Neural crest cell (in vitro differentiated cells): ENCODE measurements at regions not wholly inside any gene's neighbourhood (a gene's known extent, or its start where the extent isn't known, plus 50 kb on each side); places are given as distances from the start of the nearest gene placed in this dataset.

Source experiments
- DNase-seq: peaks from one replicate; pipeline ENCODE4 v3.0.0; 2021; ENCODE audit warnings: low read depth, mixed read lengths, low spot score
- H3K27ac Mint-ChIP-seq: one replicate; pipeline ENCODE4 v1.8.0; 2021; ENCODE audit warnings: mild to moderate bottlenecking, mixed read lengths; ENCODE audit not compliant: unreplicated experiment
- H3K27me3 Mint-ChIP-seq: 2 replicates; pipeline ENCODE4 v1.8.0; 2021; ENCODE audit warnings: low read depth, mild to moderate bottlenecking, mixed read lengths
- H3K36me3 Mint-ChIP-seq: 2 replicates; pipeline ENCODE4 v1.8.0; 2021; ENCODE audit warnings: low read depth, mild to moderate bottlenecking, mixed read lengths
- H3K4me1 Mint-ChIP-seq: 2 replicates; pipeline ENCODE4 v1.8.0; 2021; ENCODE audit warnings: mixed read lengths
- H3K4me3 Mint-ChIP-seq: one replicate; pipeline ENCODE4 v1.8.0; 2021; ENCODE audit warnings: mild to moderate bottlenecking, mixed read lengths
- H3K9me3 Mint-ChIP-seq: 2 replicates; pipeline ENCODE4 v1.8.0; 2021; ENCODE audit warnings: mixed read lengths
- TF ChIP-seq, protein P1 (sequence below): fragments of 200-600 bp; sonication (generic); conservative IDR thresholded peaks from 2 replicates; pipeline ENCODE4 v1.5.0; 2021; ENCODE audit warnings: antibody characterized with exemption, mild to moderate bottlenecking

DNA sequence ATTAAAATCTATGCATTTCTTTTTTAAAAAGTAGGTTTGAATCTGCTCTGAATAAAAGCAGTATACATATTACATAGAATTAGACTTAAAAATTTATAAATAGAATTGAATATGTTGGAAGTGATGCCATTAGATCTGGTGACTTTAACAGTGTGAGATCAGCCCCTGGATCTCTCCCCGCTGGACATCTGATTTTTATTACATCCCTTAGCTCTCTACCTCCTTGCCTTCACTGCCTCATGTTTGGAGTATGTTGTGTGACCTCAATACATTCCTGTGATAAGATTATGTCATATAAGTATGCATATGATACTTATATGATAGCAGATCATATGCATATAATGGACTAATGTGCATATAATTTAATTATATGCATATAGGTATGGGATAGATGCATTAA, 643.4 kb upstream of the NR2F2 start:
- TF ChIP-seq, protein P1, sequence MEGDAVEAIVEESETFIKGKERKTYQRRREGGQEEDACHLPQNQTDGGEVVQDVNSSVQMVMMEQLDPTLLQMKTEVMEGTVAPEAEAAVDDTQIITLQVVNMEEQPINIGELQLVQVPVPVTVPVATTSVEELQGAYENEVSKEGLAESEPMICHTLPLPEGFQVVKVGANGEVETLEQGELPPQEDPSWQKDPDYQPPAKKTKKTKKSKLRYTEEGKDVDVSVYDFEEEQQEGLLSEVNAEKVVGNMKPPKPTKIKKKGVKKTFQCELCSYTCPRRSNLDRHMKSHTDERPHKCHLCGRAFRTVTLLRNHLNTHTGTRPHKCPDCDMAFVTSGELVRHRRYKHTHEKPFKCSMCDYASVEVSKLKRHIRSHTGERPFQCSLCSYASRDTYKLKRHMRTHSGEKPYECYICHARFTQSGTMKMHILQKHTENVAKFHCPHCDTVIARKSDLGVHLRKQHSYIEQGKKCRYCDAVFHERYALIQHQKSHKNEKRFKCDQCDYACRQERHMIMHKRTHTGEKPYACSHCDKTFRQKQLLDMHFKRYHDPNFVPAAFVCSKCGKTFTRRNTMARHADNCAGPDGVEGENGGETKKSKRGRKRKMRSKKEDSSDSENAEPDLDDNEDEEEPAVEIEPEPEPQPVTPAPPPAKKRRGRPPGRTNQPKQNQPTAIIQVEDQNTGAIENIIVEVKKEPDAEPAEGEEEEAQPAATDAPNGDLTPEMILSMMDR, result no peak
- H3K4me1 Mint-ChIP-seq, result peaks cover 18% of the 10 kb centered on the region
- H3K27ac Mint-ChIP-seq, result no peak overlapping the region
- no peaks in the 10 kb centered on the region for H3K36me3 Mint-ChIP-seq
- no peak overlapping the region for H3K4me3 Mint-ChIP-seq
- peaks cover 2% of the 10 kb centered on the region for H3K9me3 Mint-ChIP-seq
- DNase-seq, result no peak
- H3K27me3 Mint-ChIP-seq, result no peaks in the 10 kb centered on the region

DNA sequence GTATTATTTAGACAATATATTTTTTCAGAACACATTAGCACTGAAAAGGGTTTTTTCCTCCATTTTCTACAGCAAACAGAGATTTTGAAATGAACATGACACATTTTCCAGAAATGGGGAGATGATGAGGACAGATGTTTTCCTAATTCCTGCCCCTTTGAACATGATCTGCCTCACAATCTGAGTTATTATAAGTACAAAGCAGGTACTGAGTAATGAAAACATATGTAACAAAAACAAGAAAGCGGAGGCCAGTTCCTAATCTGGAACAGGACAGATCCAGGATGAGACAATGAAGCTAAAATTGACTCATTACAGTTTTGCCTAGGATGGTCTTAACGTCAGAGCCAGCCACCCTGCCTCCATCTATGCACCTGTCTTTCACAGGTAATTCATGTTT, 642.8 kb upstream of the NR2F2 start:
- H3K27me3 Mint-ChIP-seq, result no peaks in the 10 kb centered on the region
- no peak overlapping the region for H3K27ac Mint-ChIP-seq
- TF ChIP-seq, protein P1, result no peak
- H3K9me3 Mint-ChIP-seq, result peaks cover 2% of the 10 kb centered on the region
- no peaks in the 10 kb centered on the region for H3K36me3 Mint-ChIP-seq
- H3K4me1 Mint-ChIP-seq, result peaks cover 11% of the 10 kb centered on the region
- H3K4me3 Mint-ChIP-seq, result no peak overlapping the region
- no peak for DNase-seq

DNA sequence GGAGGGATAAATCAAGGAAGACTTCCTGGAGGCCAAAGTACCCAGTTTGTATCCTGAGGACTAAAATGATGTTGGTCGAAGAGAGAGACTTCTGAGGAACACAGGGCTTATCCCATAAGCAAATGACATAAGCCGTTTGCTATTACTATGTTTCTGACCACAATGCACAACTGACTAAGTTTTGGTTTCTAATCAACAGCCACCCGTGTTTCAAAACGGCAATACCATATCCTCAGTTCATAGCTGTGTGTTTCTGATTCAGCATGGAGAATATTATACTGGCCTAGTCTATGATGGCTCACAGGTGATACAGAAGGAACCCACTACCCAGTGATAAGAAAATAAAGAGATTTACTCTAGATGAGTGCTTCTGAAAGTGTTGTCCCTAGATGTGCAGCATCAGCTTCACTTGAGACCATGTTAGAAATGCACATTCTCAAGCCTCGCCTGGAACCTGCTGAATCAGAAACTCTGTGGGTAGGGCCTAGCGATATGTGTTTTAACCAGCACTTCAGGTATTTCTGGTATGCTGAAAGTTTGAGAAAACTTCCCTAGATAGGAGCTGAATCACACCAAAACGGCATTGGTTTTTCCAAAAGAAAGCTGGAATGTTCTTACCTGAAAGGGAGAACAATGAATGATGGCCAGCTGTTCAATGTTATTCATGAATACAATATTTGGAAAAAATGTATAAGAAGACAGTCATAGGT, 639.7 kb upstream of the NR2F2 start:
- no peak for DNase-seq
- peaks cover 8% of the 10 kb centered on the region for H3K9me3 Mint-ChIP-seq
- no peaks in the 10 kb centered on the region for H3K27me3 Mint-ChIP-seq
- H3K36me3 Mint-ChIP-seq, result peaks cover 16% of the 10 kb centered on the region
- no peak overlapping the region for H3K4me3 Mint-ChIP-seq
- TF ChIP-seq, protein P1, result no peak
- H3K4me1 Mint-ChIP-seq, result no peaks in the 10 kb centered on the region
- no peak overlapping the region for H3K27ac Mint-ChIP-seq

DNA sequence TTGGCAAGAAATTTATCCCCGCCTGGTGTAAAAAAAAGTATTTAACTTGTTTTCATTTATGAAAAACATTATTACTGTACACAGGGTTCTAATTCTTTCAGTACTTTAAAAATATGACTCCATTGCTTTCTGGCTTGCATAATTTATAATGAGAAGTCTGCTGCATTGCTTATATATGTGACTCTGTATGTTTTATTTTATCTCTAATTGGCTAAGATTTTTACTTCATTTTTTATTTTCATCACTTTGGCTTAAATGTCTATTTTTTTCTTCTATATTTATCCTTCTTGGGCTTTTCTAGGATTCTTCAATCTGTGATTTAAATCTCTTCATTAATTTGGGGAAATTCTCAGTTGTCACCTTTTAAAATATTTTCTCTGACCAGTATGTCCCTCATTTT, 636.6 kb upstream of the NR2F2 start:
- DNase-seq, result no peak
- TF ChIP-seq, protein P1, result no peak
- Mint-ChIP-seq H3K4me3 (no peak overlapping the region), H3K27ac (no peak overlapping the region), H3K9me3 (peaks cover 15% of the 10 kb centered on the region), H3K36me3 (peaks cover 22% of the 10 kb centered on the region), H3K4me1 (no peaks in the 10 kb centered on the region), H3K27me3 (no peaks in the 10 kb centered on the region)

DNA sequence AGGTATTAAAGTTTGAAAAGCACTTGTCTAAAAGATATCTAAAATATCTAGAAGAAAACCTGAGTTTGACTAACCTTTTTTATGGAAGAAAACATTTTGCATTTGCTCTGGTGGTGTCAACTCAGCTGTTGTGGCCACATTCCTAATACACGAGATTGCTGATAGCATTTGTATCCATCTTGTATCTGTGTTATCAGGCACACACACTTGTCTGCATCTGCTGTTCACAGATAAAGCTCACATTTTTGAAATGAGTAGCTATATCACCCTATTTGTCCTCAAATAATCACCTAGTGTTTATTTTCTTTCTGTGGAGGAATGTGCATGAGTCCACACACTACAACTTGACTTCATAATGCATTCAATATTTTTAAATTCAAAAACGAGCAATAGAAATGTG, 632.3 kb upstream of the NR2F2 start:
- H3K4me1 Mint-ChIP-seq, result no peaks in the 10 kb centered on the region
- peaks cover 42% of the 10 kb centered on the region for H3K9me3 Mint-ChIP-seq
- H3K36me3 Mint-ChIP-seq, result peaks cover 53% of the 10 kb centered on the region

More for the DNA sequence above, 632.3 kb upstream of the NR2F2 start:
- DNase-seq, result no peak
- no peak overlapping the region for H3K27ac Mint-ChIP-seq
- no peaks in the 10 kb centered on the region for H3K27me3 Mint-ChIP-seq
- TF ChIP-seq, protein P1, result no peak
- H3K4me3 Mint-ChIP-seq, result no peak overlapping the region
